Gastroesophageal sphincter (tissue), 3 donors: ENCODE measurements at regions not wholly inside any gene's neighbourhood (a gene's known extent, or its start where the extent isn't known, plus 50 kb on each side); places are given as distances from the start of the nearest gene placed in this dataset.

Experiments
- POLR2A ChIP-seq, 2 donors: fragments of 450-650 bp; IDR thresholded peaks; one replicate each; pipeline ENCODE4 v1.6.1; 2017; ENCODE audit warnings: antibody characterized with exemption in 2 of 2, mild to moderate bottlenecking in 2 of 2, moderate library complexity in 1 of 2
- TF ChIP-seq, protein P1 (sequence below), 4 experiments: fragments of 200-600 bp in 2 of 4; fragments of 450-650 bp in 2 of 4; sonication (generic) in 1 of 4; IDR thresholded peaks; one replicate each; pipeline ENCODE4 v1.5.1; 2017 to 2019; ENCODE audit warnings: antibody characterized with exemption in 4 of 4, mild to moderate bottlenecking in 2 of 4, moderate library complexity in 2 of 4

DNA sequence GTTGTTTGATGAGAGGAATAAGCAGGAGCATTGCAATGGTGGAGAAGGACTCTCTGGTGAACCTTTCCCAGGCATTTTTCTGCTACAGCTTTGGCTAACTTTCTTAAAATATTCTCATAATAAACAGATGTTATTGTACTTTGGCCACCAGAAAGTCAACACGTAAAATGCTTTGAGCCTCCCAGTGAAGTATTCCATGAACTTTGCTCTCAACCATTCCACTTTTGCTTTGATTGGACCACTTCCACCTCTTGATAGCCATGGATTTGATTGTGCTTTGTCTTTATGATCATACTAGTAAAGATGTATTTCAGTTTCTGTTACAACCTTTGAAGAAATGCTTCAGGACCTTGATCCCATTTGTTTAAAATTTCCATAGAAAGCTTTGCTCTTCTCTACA is 241.1 kb downstream of the TENT5A start:
- no peak for TF ChIP-seq POLR2A (IDR thresholded peaks at IDR 0.05)
- TF ChIP-seq, protein P1, sequence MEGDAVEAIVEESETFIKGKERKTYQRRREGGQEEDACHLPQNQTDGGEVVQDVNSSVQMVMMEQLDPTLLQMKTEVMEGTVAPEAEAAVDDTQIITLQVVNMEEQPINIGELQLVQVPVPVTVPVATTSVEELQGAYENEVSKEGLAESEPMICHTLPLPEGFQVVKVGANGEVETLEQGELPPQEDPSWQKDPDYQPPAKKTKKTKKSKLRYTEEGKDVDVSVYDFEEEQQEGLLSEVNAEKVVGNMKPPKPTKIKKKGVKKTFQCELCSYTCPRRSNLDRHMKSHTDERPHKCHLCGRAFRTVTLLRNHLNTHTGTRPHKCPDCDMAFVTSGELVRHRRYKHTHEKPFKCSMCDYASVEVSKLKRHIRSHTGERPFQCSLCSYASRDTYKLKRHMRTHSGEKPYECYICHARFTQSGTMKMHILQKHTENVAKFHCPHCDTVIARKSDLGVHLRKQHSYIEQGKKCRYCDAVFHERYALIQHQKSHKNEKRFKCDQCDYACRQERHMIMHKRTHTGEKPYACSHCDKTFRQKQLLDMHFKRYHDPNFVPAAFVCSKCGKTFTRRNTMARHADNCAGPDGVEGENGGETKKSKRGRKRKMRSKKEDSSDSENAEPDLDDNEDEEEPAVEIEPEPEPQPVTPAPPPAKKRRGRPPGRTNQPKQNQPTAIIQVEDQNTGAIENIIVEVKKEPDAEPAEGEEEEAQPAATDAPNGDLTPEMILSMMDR (IDR thresholded peaks at IDR 0.05), result no peak
